ENCODE measurements at regions not wholly inside any gene's neighbourhood (a gene's known extent, or its start where the extent isn't known, plus 50 kb on each side); places are given as distances from the start of the nearest gene placed in this dataset.

DNA sequence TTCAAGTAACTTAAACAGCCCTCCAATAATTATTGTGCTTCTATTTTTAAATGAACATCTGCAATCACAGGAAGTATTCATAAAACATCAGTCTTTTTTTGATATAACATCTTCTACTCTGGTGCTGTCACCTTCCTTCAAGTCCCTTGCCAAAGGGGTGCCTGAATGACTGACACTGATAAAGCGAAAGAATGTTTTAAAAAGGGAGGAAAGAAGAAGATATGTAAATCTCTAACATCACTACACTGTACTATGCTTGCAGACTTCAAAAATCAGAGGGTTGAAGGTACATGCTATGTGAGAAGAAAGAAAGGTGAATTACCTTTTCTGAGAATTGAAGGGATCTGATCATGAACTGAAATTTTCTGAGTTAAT, 253.7 kb downstream of the ZPLD1 start:
- TF ChIP-seq, protein P1, sequence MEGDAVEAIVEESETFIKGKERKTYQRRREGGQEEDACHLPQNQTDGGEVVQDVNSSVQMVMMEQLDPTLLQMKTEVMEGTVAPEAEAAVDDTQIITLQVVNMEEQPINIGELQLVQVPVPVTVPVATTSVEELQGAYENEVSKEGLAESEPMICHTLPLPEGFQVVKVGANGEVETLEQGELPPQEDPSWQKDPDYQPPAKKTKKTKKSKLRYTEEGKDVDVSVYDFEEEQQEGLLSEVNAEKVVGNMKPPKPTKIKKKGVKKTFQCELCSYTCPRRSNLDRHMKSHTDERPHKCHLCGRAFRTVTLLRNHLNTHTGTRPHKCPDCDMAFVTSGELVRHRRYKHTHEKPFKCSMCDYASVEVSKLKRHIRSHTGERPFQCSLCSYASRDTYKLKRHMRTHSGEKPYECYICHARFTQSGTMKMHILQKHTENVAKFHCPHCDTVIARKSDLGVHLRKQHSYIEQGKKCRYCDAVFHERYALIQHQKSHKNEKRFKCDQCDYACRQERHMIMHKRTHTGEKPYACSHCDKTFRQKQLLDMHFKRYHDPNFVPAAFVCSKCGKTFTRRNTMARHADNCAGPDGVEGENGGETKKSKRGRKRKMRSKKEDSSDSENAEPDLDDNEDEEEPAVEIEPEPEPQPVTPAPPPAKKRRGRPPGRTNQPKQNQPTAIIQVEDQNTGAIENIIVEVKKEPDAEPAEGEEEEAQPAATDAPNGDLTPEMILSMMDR (IDR thresholded peaks at IDR 0.05; ENCODE audit: control insufficient read depth, extremely low read depth, insufficient read depth): no peak
- H3K4me3 ChIP-seq (ENCODE audit: low read depth, low read length): no peak overlapping the region
- no peak for DNase-seq (ENCODE audit: low read depth)

DNA sequence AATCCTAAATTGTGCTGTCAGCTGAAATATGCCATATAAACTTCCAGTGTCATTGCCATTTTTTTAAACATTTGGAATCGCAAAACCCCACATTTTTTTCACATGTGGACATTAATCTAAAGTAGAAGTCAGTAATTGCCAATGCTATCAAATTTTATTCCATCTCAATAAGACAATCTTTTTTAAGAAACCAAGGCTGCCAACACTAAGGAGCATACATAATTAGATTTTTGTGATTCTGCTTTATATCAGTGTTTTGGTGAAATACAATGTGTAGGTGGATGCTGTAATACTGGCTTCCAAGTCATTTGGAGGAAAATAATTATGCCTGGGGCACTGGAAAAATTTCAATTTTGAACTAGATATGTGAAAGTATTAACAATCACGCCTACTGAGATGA, 256.7 kb downstream of the ZPLD1 start:
- DNase-seq (ENCODE audit: low read depth): no peak
- H3K4me3 ChIP-seq (ENCODE audit: low read depth, low read length): no peak overlapping the region
- TF ChIP-seq, protein P1 (IDR thresholded peaks at IDR 0.05; ENCODE audit: control insufficient read depth, extremely low read depth, insufficient read depth): no peak

DNA sequence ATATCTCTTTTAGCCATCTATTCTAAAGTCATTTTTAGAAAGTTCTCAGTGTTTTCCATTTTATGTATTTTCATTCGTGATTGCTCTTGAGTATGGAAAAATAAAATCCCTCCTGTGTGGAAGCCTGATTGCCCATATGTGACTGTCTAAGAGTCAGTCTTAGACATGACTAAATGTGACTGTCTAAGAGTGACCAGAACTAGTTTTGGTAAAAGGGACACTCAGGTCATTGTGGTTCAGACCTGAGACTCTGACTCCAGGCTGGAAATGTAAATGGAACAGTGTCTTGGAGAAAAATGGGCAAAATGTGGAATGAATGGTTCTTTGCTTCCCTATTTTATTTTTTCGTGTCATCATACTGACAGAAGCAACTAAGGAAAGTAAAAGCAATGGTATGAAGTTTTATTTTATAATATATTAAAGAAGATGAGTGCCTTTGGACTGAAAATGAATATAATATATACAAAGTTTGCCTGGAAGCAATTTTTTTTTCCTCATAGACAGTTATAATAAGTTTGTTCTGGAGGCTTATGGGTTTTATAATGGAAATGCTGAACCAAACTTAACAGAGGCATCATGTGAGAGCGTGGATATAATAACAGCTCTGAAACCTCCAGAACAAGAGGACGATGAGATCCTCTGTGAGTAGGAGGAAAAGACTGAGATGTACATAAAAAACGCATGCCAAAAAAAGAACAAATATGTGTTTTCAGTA, 264.4 kb downstream of the ZPLD1 start:
- no peak for DNase-seq (ENCODE audit: low read depth)
- H3K4me3 ChIP-seq (ENCODE audit: low read depth, low read length): no peak overlapping the region
- TF ChIP-seq, protein P1 (IDR thresholded peaks at IDR 0.05; ENCODE audit: control insufficient read depth, extremely low read depth, insufficient read depth): no peak

DNA sequence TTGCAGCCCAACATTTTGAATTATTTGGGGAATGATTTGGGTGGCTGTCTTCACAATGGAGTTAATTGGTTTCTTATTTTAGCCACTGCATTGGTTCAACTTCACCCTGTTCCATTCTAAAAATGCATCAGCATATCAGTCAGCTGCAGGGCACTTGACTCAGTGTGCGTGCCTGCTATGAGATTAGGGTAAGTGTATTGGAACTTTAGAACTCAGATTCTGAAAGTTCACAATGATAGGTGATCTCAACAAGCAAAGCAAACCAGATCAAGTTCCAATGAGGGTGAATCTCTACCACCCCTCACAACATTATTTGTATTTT, 265.0 kb downstream of the ZPLD1 start:
- DNase-seq (ENCODE audit: low read depth): no peak
- no peak overlapping the region for H3K4me3 ChIP-seq (ENCODE audit: low read depth, low read length)
- TF ChIP-seq, protein P1 (IDR thresholded peaks at IDR 0.05; ENCODE audit: control insufficient read depth, extremely low read depth, insufficient read depth): no peak

DNA sequence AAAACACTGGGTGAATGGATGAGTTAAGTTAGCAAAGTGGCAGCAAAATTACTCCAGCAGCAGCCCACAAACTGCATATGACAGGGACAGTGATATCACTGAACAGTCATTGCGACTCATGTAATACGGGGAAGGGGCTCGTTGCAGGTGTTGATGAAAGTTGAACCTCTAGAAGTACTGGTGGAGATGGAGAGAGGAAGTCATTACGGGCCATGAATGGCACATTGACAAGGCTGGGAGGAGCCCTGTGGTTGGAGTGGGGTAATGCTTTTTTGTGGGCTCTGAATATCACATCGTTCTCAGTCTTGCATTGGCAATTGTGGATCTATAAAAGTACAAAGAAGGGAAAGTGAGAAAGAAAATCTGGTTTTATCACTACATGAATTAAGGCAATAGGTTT, 278.1 kb downstream of the ZPLD1 start:
- TF ChIP-seq, protein P1 (IDR thresholded peaks at IDR 0.05; ENCODE audit: control insufficient read depth, extremely low read depth, insufficient read depth): no peak
- DNase-seq (ENCODE audit: low read depth): no peak
- no peak overlapping the region for H3K4me3 ChIP-seq (ENCODE audit: low read depth, low read length)

DNA sequence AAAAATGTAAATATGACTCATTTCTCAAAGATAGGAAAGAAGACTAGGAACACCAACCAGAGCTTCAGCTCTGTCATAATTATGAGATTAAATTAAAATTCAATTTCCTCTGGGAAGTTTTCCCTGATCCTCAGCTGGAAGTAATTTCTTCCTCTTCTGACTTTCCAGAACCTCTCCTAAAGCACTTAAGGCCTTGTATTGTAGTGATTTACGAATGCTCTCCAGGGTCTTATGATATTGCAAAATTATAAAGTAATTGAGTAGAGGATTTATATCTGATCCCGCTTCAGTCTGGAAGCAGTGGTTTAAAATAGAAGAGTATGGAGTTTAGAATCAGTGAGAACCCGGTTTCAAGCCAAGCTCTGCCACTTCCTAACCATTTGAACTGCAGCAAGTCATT, 279.8 kb downstream of the ZPLD1 start:
- TF ChIP-seq, protein P1 (IDR thresholded peaks at IDR 0.05; ENCODE audit: control insufficient read depth, extremely low read depth, insufficient read depth): no peak
- DNase-seq (ENCODE audit: low read depth): no peak
- no peak overlapping the region for H3K4me3 ChIP-seq (ENCODE audit: low read depth, low read length)

DNA sequence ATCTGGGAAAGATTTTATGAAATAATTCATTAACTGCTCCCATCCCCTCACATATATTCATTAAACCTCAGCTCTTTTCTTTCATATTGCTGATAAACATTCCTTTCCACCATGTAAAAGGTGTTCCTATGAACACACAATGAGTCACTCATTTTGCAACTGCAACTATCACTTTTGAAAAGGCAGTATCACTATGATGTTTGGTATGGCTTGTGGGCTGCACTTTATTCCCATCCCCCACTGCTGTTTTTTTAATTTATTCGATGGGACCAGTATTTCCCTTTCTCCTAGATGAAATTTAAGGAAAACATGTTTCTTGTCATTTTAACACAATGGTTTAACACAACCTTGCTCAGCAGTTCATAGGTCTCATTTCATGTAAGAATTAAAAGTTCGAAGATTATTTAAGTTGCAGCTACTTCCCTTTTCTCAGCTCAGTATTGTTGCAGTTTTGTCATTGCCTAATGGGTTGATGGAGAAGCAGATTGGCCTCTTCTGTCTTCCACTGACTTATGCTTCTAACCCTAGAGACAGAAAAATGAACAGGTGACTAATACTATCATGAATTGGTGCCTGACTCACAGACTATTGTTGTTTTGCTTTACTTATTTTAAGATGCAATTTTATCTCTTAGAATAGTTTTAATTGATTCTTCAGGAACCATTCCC, 280.3 kb downstream of the ZPLD1 start:
- DNase-seq (ENCODE audit: low read depth): no peak
- H3K4me3 ChIP-seq (ENCODE audit: low read depth, low read length): no peak overlapping the region
- TF ChIP-seq, protein P1 (IDR thresholded peaks at IDR 0.05; ENCODE audit: control insufficient read depth, extremely low read depth, insufficient read depth): no peak
